ENCODE measurements at regions not wholly inside any gene's neighbourhood (a gene's known extent, or its start where the extent isn't known, plus 50 kb on each side); places are given as distances from the start of the nearest gene placed in this dataset.

DNA sequence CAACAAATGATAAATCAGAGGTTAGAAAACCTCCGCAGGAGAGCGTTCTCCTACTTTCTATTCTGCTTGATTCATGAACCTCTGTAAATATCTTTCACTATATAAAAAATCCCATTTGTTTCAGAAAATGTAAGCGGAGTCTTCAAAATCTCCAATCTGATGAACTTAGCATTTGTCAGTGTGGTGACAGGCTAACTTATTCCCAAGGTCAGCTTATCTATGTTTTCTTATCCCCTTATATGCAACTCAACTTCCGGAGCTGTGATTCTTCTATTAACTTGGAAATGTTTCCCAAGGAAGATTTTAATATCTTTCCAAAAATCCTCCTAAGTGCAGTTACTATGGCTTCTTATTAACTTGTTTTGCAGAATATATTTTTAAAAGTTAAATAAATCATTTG is 87.5 kb upstream of the C1QTNF7 start:
- TF ChIP-seq EZH2 (IDR thresholded peaks at IDR 0.05; ENCODE audit: borderline replicate concordance, low read depth, low read length, poor library complexity, severe bottlenecking): no peak
- no peak for TF ChIP-seq CTCF (conservative IDR thresholded peaks at IDR 0.05; ENCODE audit: low read depth, low read length)

All from A673 (cell line).